ENCODE measurements at regions not wholly inside any gene's neighbourhood (a gene's known extent, or its start where the extent isn't known, plus 50 kb on each side); places are given as distances from the start of the nearest gene placed in this dataset.

- no peak for DNase-seq
Measured at GRCh38 chr3:170752571-170753155, 117.3 kb downstream of the RPL22L1 start.

DNA sequence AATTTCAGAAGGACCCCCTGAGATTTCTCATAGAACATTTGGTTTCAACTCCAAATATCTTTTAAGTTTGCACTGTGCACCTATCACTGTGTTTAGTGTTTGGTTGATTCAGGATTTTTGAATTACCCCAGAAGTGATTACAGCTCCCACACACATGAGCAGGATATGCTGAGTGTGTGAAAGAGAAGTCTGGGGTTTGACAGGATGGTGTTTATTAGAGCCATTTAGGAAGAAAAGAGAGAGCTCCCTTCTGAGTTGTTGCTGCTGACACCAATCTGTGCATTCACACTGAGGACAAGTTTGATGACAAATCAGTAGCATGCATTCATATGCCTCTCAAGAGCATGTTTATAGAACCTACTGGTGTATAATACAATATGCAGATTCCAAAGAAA, 118.1 kb downstream of the RPL22L1 start:
- DNase-seq: no peak

DNA sequence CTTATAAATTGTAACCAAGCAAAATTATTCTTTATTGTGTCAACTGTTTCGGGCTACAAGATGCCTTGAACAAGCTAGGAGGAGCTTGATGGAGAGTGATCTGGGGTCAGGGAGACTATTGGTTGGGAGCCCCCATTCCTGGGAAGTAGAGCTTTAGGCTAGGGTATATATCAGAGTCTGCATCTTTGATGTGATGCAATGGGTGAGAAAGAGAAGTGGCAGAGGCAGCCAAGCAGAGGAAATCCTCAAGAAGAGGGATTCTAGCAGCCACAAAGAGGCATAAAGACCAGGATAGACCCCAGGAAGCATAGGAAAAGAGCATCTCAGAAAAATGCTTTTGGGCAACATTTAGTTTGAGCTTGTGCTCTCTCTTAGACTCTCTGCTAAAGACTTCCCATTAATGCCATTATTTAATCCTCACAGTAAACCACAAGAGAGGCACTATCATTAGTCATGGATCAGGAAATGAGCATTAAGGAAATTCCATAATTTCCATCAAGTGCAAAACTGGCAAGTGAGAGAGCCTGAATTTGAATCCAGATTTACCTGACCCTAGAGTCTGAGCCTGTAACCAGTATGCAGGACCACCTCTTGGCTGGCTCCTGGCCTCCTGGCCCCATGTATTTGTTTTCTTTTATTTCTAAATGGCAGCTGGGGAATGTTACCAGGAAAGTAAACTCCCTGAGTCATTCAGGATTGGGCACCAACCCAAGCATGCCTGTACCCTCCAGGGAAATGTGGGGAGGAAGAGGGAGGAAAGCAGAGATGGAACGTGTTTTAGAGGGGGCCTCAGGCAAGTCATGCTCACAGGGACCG, 118.7 kb downstream of the RPL22L1 start:
- DNase-seq: no peak

DNA sequence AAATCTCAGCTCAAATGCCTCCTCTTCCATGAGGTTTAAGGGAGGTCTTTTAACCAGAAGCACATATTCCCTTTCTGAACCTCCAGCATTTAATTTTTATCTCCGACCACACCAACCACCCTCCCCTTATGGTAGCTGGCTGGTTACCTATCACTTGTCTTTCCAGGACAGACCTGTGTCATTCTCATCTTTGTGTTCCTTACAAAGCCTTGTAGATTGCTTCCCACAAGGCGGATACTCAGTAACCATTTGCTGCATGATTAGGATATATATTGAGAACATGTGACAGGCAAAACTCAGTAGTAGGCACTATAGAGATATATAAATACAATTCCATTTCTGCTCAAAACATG, 119.5 kb downstream of the RPL22L1 start:
- no peak for DNase-seq

- DNase-seq: no peak
Measured at GRCh38 chr3:170749765-170750477, 120.1 kb downstream of the RPL22L1 start.

DNA sequence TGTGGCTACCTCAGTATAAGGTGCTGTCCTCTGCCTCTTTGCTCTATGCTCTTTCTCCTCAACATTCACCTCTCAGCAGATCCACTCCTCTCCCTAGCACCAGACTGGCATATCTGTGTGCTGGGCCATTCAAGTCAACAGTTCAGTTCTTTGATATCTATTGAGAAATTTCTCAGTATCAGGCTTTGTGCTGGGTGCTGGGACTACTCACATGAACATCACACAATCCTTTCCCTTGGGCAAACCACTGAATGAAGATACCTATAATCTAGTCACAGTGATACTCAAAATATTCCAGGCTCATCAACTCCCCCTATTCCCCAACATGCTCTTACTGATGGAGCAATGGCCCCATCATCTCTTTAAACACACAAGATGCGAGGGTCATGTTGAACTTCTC, 120.8 kb downstream of the RPL22L1 start:
- no peak for DNase-seq

- no peak for DNase-seq
Measured at GRCh38 chr3:170746175-170746942, 123.6 kb downstream of the RPL22L1 start.

GRCh38 chr3:170745211-170745718, 124.7 kb downstream of the RPL22L1 start:
- no peak for DNase-seq

DNA sequence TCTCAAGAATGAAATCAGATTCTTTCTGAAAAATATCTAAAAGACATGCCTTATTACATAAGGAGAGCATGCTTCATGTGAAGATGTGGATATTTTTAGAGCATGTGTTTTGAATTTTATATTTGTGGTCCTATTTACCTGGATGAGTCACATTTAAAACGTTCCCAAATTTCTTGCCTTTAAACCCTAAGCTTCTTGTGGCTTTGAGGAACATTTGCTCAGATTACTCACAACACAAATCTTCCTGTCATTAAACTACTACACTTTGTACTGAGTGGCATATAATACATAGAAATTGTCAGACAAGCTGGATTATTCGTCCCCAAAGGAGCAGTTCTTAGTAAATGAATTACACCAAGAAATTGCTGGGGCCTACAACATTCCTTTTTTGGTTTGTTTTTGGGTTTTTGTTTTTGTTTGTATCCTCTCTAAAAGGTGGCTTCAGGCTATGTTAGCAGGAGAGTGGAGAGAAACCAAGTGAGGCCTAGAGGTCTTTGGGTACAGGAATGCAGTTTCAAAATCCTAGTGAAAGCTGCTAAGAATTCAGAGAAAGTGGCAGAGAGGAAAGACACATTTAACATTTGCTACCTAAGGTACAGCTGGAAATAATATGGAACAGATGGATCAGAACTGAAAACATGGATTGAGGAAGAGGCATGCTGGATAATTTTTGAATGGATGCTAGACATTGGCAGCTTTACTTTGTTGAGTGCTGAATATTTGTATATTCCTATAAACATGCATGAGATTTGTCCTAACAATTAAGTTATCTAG, 128.1 kb downstream of the RPL22L1 start:
- DNase-seq: no peak

GRCh38 chr3:170740726-170741591, 129.0 kb downstream of the RPL22L1 start:
- no peak for DNase-seq

- DNase-seq: no peak
Measured at GRCh38 chr3:170740285-170740684, 129.7 kb downstream of the RPL22L1 start.

GRCh38 chr3:170739410-170739809, 130.6 kb downstream of the RPL22L1 start:
- DNase-seq: no peak

- no peak for DNase-seq
Measured at GRCh38 chr3:170738766-170739165, 131.2 kb downstream of the RPL22L1 start.

- DNase-seq: no peak
Measured at GRCh38 chr3:170737498-170738162, 132.4 kb downstream of the RPL22L1 start.

- DNase-seq: no peak
Measured at GRCh38 chr3:170735821-170736220, 134.2 kb downstream of the RPL22L1 start.

- DNase-seq: no peak
Measured at GRCh38 chr3:170734735-170735065, 135.3 kb downstream of the RPL22L1 start.

DNA sequence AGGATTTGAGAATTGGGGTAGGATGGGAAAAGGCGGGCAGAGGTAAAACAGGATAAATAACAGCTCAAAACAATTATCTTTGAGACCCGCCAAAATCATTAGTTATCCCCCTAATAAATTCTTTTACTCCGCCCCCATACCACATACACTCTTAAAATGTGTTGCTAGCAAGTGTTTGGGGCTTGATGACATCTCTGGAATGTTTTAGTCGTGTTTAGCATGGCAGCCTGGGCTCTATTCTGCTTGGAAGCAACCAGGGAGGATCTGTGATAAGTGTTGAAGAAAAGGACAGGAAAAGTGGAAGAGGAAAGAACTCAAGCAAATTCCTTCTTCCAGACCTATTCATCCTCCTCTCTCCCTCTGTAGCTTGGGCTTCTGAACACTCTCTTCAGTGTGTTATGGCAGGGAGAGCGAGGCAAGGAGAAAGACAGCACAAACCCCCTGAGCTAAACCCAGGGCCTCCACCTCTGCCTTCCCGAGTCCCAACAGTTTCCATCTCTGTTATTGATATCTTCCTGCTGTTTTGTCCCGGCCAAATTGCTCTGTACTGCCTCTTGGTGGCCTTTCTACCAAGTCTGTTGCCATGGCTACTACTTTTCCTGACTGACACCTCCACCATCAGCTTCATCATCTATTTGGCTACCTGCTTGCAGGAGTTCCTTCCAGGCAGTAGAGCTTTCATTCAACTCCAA, 135.8 kb downstream of the RPL22L1 start:
- DNase-seq: no peak

DNA sequence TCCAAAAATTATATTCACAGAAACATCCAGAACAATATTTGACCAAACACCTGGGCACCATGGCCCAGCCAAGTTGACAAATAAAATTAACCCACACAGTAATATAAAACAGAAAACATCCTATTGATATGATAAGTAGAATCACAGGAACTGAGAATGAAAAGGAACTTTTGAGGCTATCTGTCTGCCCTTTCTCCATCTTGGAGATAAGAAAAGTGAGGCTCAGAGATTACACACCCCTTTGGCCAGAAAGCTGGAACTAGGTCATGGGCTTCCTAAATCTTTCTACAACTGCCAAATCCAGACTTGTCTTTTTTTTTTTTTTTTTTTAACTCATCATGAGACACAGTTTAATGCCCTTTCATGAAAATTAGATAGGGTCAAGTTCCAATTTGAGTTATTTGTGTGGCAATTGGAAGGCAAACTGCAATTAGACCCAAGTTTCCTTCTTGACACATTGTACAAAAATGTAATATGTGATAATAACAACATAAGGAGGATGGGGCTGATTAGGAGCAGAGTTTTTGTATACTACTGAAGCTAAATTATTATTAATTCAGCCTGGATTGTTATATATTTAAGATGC, 137.2 kb downstream of the RPL22L1 start:
- no peak for DNase-seq

- no peak for DNase-seq
Measured at GRCh38 chr3:170731281-170731680, 138.7 kb downstream of the RPL22L1 start.

All from right kidney (tissue), 1 donor.